ENCODE measurements at regions not wholly inside any gene's neighbourhood (a gene's known extent, or its start where the extent isn't known, plus 50 kb on each side); places are given as distances from the start of the nearest gene placed in this dataset.
A peak's percentile ranks its signal among the peaks of the same experiment; 100 is the strongest.

DNA sequence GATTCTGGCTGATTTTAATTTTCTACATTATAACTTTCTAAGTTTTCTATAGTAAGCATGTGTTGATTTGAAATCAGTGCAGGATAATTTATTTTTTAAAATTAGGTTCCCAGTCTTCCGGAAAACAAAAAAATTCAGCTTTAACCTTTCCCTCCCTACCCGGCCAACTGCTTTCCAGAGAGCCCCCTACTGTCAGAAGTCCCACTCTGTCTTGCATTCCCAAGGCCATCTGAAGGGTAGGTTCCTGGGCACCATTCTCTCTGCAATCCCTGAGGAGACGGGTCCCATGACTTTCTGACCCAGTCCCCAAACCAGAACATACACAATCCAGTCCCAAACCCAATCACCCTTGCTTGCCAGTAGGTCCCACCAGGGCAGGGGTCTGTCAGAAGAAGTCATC lies 200.3 kb downstream of the CYLD start:
- DNase-seq (ENCODE audit: low spot score in 2 of 2) = peak in 1 of 2 donors; percentile 61
- 85 to 89% methylated on average over 3 of the region's 3 CpGs for WGBS, 2 donors
- intact Hi-C loops (cut with DNase I; ENCODE audit: low total_unique reads) = no loop called here
- TF ChIP-seq POLR2A (IDR thresholded peaks at IDR 0.05) = no peak
- TF ChIP-seq, protein P1, sequence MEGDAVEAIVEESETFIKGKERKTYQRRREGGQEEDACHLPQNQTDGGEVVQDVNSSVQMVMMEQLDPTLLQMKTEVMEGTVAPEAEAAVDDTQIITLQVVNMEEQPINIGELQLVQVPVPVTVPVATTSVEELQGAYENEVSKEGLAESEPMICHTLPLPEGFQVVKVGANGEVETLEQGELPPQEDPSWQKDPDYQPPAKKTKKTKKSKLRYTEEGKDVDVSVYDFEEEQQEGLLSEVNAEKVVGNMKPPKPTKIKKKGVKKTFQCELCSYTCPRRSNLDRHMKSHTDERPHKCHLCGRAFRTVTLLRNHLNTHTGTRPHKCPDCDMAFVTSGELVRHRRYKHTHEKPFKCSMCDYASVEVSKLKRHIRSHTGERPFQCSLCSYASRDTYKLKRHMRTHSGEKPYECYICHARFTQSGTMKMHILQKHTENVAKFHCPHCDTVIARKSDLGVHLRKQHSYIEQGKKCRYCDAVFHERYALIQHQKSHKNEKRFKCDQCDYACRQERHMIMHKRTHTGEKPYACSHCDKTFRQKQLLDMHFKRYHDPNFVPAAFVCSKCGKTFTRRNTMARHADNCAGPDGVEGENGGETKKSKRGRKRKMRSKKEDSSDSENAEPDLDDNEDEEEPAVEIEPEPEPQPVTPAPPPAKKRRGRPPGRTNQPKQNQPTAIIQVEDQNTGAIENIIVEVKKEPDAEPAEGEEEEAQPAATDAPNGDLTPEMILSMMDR (IDR thresholded peaks at IDR 0.05) = no peak
- H3K4me3 ChIP-seq (ENCODE audit: low read depth, poor library complexity, severe bottlenecking) = no peak overlapping the region

GRCh38 chr16:50941681-50942080 lies 199.8 kb downstream of the CYLD start:
- intact Hi-C loops (cut with DNase I; ENCODE audit: low total_unique reads) = no loop called here
- no peak for DNase-seq (ENCODE audit: low spot score in 2 of 2)
- H3K4me3 ChIP-seq (ENCODE audit: low read depth, poor library complexity, severe bottlenecking) = no peak overlapping the region
- 65 to 73% methylated on average over 6 of the region's 6 CpGs for WGBS, 2 donors
- no peak for TF ChIP-seq POLR2A (IDR thresholded peaks at IDR 0.05)
- TF ChIP-seq, protein P1 (IDR thresholded peaks at IDR 0.05) = no peak

GRCh38 chr16:50940275-50940854 lies 198.5 kb downstream of the CYLD start:
- WGBS, 2 donors = 49 to 54% methylated on average over 7 of the region's 7 CpGs
- no peak overlapping the region for H3K4me3 ChIP-seq (ENCODE audit: low read depth, poor library complexity, severe bottlenecking)
- TF ChIP-seq, protein P1 (IDR thresholded peaks at IDR 0.05) = no peak
- TF ChIP-seq POLR2A (IDR thresholded peaks at IDR 0.05) = no peak

DNA sequence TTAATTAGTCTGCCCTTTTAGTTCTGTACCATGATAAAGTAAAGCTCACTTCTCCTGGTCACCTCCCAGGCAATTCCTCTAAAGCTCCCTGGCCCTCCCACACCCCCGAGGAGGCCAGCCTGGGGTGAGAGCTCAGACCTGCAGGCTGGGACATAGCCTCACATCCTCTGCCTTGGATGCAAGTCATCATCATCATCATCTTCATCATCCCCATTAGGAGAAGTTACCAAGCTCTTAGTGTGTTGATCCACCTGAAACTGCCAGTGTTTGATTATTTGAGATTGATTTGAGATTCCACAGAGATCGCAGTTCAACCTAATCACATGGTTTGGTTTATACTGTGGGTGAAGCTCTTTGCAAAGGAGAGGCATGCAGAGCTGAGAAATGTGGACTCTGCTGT lies 197.5 kb downstream of the CYLD start:
- H3K4me3 ChIP-seq (ENCODE audit: low read depth, poor library complexity, severe bottlenecking) = no peak overlapping the region
- peak in 1 of 2 donors; percentile 60 for DNase-seq (ENCODE audit: low spot score in 2 of 2)
- WGBS, 2 donors = 64 to 75% methylated on average over 2 of the region's 2 CpGs
- intact Hi-C loops (cut with DNase I; ENCODE audit: low total_unique reads) = no loop called here
- no peak for TF ChIP-seq POLR2A (IDR thresholded peaks at IDR 0.05)
- TF ChIP-seq, protein P1 (IDR thresholded peaks at IDR 0.05) = no peak

More at GRCh38 chr16:50940275-50940854, 198.5 kb downstream of the CYLD start:
- DNase-seq (ENCODE audit: low spot score in 2 of 2) = peak in 1 of 2 donors; percentile 59
- intact Hi-C loops (cut with DNase I; ENCODE audit: low total_unique reads) = no loop called here

GRCh38 chr16:50938932-50939331 lies 197.0 kb downstream of the CYLD start:
- WGBS, 2 donors = 81 to 85% methylated on average over 11 of the region's 11 CpGs
- intact Hi-C loops (cut with DNase I; ENCODE audit: low total_unique reads) = no loop called here
- peak in 1 of 2 donors; percentile 65 for DNase-seq (ENCODE audit: low spot score in 2 of 2)
- TF ChIP-seq, protein P1 (IDR thresholded peaks at IDR 0.05) = no peak
- TF ChIP-seq POLR2A (IDR thresholded peaks at IDR 0.05) = no peak
- H3K4me3 ChIP-seq (ENCODE audit: low read depth, poor library complexity, severe bottlenecking) = no peak overlapping the region

DNA sequence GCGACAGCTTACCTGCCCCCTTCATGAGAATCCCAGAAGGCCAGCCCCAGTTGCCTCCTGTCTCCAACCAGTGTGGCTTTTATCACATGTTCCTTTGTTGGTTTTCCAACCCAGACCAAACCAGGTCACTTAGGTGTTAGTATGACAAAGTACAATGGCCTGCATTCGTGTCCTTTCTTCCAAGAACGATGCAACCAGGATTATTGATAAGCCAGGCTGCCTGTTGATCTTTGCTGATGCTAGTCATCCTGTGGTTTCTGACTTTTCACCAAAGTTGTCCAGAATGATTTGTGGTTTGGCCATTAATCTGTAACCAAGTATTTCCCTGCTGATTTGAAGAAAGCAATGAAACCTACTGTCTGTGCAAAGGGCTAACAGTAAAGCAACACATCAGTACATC lies 191.4 kb downstream of the CYLD start:
- TF ChIP-seq, protein P1 (IDR thresholded peaks at IDR 0.05) = no peak
- no peak for TF ChIP-seq POLR2A (IDR thresholded peaks at IDR 0.05)
- DNase-seq (ENCODE audit: low spot score in 2 of 2) = peak in 1 of 2 donors; percentile 12
- 82 to 85% methylated on average over 3 of the region's 3 CpGs for WGBS, 2 donors
- no peak overlapping the region for H3K4me3 ChIP-seq (ENCODE audit: low read depth, poor library complexity, severe bottlenecking)
- intact Hi-C loops (cut with DNase I; ENCODE audit: low total_unique reads) = no loop called here
